ENCODE measurements at regions not wholly inside any gene's neighbourhood (a gene's known extent, or its start where the extent isn't known, plus 50 kb on each side); places are given as distances from the start of the nearest gene placed in this dataset.

DNA sequence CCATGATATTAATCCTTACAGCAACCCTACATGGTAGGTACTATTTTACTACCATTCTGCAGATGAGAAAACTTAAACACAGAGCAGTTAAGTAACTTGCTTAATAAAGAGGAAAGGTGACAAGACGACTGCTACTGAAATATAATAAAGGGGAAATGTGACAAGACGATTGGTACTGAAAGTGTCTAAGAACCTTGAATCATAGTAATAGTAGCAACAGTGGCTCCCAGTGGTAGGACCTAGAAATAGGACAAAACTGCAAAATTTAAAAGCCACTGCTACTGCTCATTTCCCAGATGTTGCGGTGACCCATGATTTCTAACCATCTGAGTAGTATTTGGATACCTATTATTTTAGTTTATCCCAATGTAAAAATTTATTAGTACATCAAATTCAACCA lies 89.5 kb downstream of the TASL start:
- Mint-ChIP-seq H3K36me3 (ENCODE audit: low read depth) (no peaks in the 10 kb centered on the region), H3K4me1 (no peaks in the 10 kb centered on the region), H3K27ac (no peak overlapping the region), H3K4me3 (no peak overlapping the region), H3K27me3 (ENCODE audit: insufficient read depth, low read depth, poor library complexity) (no peaks in the 10 kb centered on the region), H3K9me3 (no peaks in the 10 kb centered on the region)
- no peaks in the 10 kb centered on the region for H3K9me2 ChIP-seq (ENCODE audit: insufficient read depth)
- no peak overlapping the region for H2AFZ ChIP-seq
- no peaks in the 10 kb centered on the region for H3K27me3 ChIP-seq (ENCODE audit: insufficient read depth)
- no peaks in the 10 kb centered on the region for H3K79me2 ChIP-seq (replicated peaks; ENCODE audit: insufficient read depth)
- DNase-seq (ENCODE audit: low spot score) = peak; percentile 22
- TF ChIP-seq, protein P1, sequence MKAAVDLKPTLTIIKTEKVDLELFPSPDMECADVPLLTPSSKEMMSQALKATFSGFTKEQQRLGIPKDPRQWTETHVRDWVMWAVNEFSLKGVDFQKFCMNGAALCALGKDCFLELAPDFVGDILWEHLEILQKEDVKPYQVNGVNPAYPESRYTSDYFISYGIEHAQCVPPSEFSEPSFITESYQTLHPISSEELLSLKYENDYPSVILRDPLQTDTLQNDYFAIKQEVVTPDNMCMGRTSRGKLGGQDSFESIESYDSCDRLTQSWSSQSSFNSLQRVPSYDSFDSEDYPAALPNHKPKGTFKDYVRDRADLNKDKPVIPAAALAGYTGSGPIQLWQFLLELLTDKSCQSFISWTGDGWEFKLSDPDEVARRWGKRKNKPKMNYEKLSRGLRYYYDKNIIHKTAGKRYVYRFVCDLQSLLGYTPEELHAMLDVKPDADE (IDR thresholded peaks at IDR 0.05) = no peak
- TF ChIP-seq, protein P2, sequence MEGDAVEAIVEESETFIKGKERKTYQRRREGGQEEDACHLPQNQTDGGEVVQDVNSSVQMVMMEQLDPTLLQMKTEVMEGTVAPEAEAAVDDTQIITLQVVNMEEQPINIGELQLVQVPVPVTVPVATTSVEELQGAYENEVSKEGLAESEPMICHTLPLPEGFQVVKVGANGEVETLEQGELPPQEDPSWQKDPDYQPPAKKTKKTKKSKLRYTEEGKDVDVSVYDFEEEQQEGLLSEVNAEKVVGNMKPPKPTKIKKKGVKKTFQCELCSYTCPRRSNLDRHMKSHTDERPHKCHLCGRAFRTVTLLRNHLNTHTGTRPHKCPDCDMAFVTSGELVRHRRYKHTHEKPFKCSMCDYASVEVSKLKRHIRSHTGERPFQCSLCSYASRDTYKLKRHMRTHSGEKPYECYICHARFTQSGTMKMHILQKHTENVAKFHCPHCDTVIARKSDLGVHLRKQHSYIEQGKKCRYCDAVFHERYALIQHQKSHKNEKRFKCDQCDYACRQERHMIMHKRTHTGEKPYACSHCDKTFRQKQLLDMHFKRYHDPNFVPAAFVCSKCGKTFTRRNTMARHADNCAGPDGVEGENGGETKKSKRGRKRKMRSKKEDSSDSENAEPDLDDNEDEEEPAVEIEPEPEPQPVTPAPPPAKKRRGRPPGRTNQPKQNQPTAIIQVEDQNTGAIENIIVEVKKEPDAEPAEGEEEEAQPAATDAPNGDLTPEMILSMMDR (conservative IDR thresholded peaks at IDR 0.05; ENCODE audit: low read depth in 2 of 2) = peak; percentile 27 to 39; a peak in 3 of 4 replicates
- H3K4me3 ChIP-seq = no peak overlapping the region
- H3K27ac ChIP-seq (ENCODE audit: low read depth) = no peak overlapping the region
- H3K4me1 ChIP-seq (ENCODE audit: insufficient read depth) = no peaks in the 10 kb centered on the region
- no peak overlapping the region for H3K4me2 ChIP-seq
- no peaks in the 10 kb centered on the region for H3F3A ChIP-seq (replicated peaks; ENCODE audit: low read depth)
- no peaks in the 10 kb centered on the region for H3K36me3 ChIP-seq (ENCODE audit: insufficient read depth)
- no peak for ATAC-seq
- H4K20me1 ChIP-seq (replicated peaks; ENCODE audit: insufficient read depth) = no peaks in the 10 kb centered on the region

DNA sequence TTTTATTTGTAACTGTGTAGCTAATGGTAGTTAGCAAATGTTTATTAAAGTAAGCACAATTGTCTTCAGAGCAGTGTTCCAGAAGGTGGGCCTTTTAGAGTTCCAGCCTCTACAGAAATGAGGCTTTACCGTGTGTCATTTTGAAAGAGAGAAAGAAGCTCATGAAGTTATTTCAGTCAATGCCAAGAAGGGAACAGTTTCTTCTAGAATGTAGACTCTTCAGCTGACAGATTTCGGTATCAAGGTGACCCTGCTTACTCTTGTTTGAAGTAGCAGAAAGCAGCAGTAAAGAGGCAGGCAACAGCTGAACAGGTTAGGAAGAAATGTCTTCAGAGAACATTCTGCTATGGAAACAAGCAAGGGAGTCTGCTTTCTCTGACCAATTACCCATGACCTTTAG lies 93.6 kb downstream of the TASL start:
- no peak for ATAC-seq
- DNase-seq (ENCODE audit: low spot score) = no peak
- H3K79me2 ChIP-seq (replicated peaks; ENCODE audit: insufficient read depth) = no peaks in the 10 kb centered on the region
- Mint-ChIP-seq H3K9me3 (no peaks in the 10 kb centered on the region), H3K4me1 (no peaks in the 10 kb centered on the region), H3K27me3 (ENCODE audit: insufficient read depth, low read depth, poor library complexity) (no peaks in the 10 kb centered on the region), H3K4me3 (no peak overlapping the region), H3K36me3 (ENCODE audit: low read depth) (no peaks in the 10 kb centered on the region), H3K27ac (no peak overlapping the region)
- no peak overlapping the region for H3K4me2 ChIP-seq
- no peaks in the 10 kb centered on the region for H3K36me3 ChIP-seq (ENCODE audit: insufficient read depth)
- no peaks in the 10 kb centered on the region for H4K20me1 ChIP-seq (replicated peaks; ENCODE audit: insufficient read depth)
- H3K9me2 ChIP-seq (ENCODE audit: insufficient read depth) = no peaks in the 10 kb centered on the region
- H3K4me3 ChIP-seq = no peak overlapping the region
- no peak overlapping the region for H3K27ac ChIP-seq (ENCODE audit: low read depth)
- TF ChIP-seq ZNF331 (CRISPR knock-in tag; IDR thresholded peaks at IDR 0.05; ENCODE audit: low read depth) (no peak), CREB1 (CRISPR knock-in tag; IDR thresholded peaks at IDR 0.05; ENCODE audit: low read depth) (no peak), EZH2phosphoT487 (IDR thresholded peaks at IDR 0.05; ENCODE audit: unreplicated experiment) (no peak)
- no peak overlapping the region for H2AFZ ChIP-seq
- H3F3A ChIP-seq (replicated peaks; ENCODE audit: low read depth) = no peaks in the 10 kb centered on the region
- no peaks in the 10 kb centered on the region for H3K4me1 ChIP-seq (ENCODE audit: insufficient read depth)
- H3K27me3 ChIP-seq (ENCODE audit: insufficient read depth) = no peaks in the 10 kb centered on the region

DNA sequence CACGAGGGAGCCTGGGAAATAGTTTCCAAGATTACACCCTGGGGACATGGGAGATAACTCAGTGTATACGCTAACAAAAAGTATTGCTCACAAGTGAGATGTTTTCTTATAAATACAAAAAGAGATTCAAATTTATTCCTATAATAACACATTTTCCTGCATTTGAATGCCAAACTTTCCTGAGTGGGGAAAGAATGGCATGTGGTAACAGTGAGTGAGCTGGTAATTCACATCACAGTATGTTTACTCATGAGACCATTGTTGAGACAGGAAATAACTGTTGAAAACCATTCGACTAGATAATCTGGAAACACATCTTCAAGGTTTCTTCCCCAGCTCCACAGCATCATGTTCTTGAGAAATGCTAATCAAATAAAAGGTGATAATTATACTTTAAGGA lies 109.1 kb downstream of the TASL start:
- Histone ChIP-seq H3K4me3 (no peak overlapping the region), H2AFZ (no peak overlapping the region), H3K36me3 (ENCODE audit: insufficient read depth) (no peaks in the 10 kb centered on the region), H3K9me2 (ENCODE audit: insufficient read depth) (no peaks in the 10 kb centered on the region), H3K27ac (ENCODE audit: low read depth) (no peak overlapping the region), H3F3A (replicated peaks; ENCODE audit: low read depth) (no peaks in the 10 kb centered on the region), H3K27me3 (ENCODE audit: insufficient read depth) (no peaks in the 10 kb centered on the region), H3K4me2 (no peak overlapping the region), H4K20me1 (replicated peaks; ENCODE audit: insufficient read depth) (no peaks in the 10 kb centered on the region), H3K79me2 (replicated peaks; ENCODE audit: insufficient read depth) (no peaks in the 10 kb centered on the region), H3K4me1 (ENCODE audit: insufficient read depth) (no peaks in the 10 kb centered on the region)
- Mint-ChIP-seq H3K27ac (no peak overlapping the region), H3K36me3 (ENCODE audit: low read depth) (no peaks in the 10 kb centered on the region), H3K9me3 (no peaks in the 10 kb centered on the region), H3K4me3 (no peak overlapping the region), H3K4me1 (no peaks in the 10 kb centered on the region; the same call in 2 of the 3 replicates), H3K27me3 (ENCODE audit: insufficient read depth, low read depth, poor library complexity) (peaks cover 1% of the 10 kb centered on the region)
- DNase-seq (ENCODE audit: low spot score) (no peak), ATAC-seq (no peak)
- TF ChIP-seq EZH2 (IDR thresholded peaks at IDR 0.05; ENCODE audit: low read depth, unreplicated experiment) (no peak), POLR2AphosphoS5 (IDR thresholded peaks at IDR 0.05; ENCODE audit: low read depth) (no peak), ZNF114 (CRISPR knock-in tag; IDR thresholded peaks at IDR 0.05) (no peak), EZH2phosphoT487 (IDR thresholded peaks at IDR 0.05; ENCODE audit: unreplicated experiment) (no peak)
- TF ChIP-seq, protein P1 (IDR thresholded peaks at IDR 0.05) = no peak

Measured in GM23338 (cell line).